ENCODE measurements at regions not wholly inside any gene's neighbourhood (a gene's known extent, or its start where the extent isn't known, plus 50 kb on each side); places are given as distances from the start of the nearest gene placed in this dataset.

GRCh38 chr2:126990605-126991532 lies 92.2 kb downstream of the TEX51 start:
- DNase-seq, result no peak

DNA sequence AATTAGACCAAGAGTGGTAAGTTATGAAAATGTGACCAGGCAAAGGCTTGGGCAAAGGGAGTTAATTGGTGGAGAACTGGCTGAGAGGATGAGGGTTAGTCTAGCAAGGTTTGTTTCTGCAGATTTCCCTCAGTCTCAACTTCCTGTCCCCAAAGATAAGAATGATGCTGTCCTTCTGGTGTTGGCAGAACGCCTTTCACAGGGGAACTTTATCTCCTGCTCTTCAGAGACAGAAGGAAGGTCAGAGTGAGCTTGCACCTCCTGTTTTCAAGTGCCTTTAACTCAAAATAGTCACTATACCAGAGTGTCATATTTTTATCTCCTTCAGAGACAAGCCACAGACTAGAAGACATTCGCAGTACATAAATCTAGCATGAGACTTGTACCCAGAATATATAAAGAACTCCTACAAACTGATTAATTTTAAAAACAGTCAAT lies 95.7 kb downstream of the TEX51 start:
- no peak for DNase-seq

GRCh38 chr2:126995621-126996377 lies 97.1 kb downstream of the TEX51 start:
- no peak for DNase-seq

DNA sequence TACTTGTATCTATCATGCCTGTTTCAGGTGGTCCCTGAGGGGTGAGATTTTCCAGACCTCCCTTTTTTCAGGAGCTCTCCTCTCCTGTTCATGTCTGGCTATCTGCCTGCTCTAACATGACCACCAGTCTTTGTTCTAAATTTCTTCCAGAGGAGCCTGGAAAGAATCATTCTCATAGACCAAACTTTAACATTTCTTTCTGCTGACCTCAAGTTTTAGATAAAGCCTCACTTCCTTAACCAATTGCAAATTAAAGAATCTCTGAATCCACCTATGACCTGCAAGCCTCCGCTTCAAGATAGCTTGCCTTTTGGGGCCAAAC lies 97.6 kb downstream of the TEX51 start:
- DNase-seq, result no peak
